GM23248 (cell line): ENCODE measurements at regions not wholly inside any gene's neighbourhood (a gene's known extent, or its start where the extent isn't known, plus 50 kb on each side); places are given as distances from the start of the nearest gene placed in this dataset.

Experiments used
- DNase-seq: peaks from one replicate; pipeline ENCODE4 v3.0.0-alpha.2; 2015
- H2AFZ ChIP-seq: fragments of 200-600 bp; sonication (generic); 2 replicates; pipeline ENCODE4 v1.6.1; 2016; ENCODE audit warnings: antibody characterized with exemption
- H3F3A ChIP-seq: fragments of 200-600 bp; sonication (generic); 2 replicates; pipeline ENCODE4 v1.6.1; 2016; ENCODE audit warnings: mild to moderate bottlenecking, antibody characterized with exemption, mixed run types; ENCODE audit not compliant: insufficient read depth
- H3K27ac ChIP-seq: fragments of 200-600 bp; sonication (generic); 2 replicates; pipeline ENCODE4 v1.5.1; 2016; ENCODE audit warnings: mild to moderate bottlenecking
- H3K27me3 ChIP-seq: fragments of 200-600 bp; sonication (generic); replicated peaks from 2 replicates; pipeline ENCODE4 v1.6.1; 2016; ENCODE audit warnings: mild to moderate bottlenecking; ENCODE audit not compliant: insufficient read depth
- H3K36me3 ChIP-seq: fragments of 200-600 bp; sonication (generic); 2 replicates; pipeline ENCODE4 v1.6.1; 2016; ENCODE audit warnings: low read depth, mild to moderate bottlenecking
- H3K4me1 ChIP-seq: fragments of 200-600 bp; sonication (generic); 2 replicates; pipeline ENCODE4 v1.6.1; 2016; ENCODE audit warnings: mild to moderate bottlenecking; ENCODE audit not compliant: insufficient read depth
- H3K4me2 ChIP-seq: fragments of 200-600 bp; sonication (generic); one replicate; pipeline ENCODE4 v1.6.1; 2016; ENCODE audit warnings: mild to moderate bottlenecking; ENCODE audit not compliant: unreplicated experiment
- H3K4me3 ChIP-seq: fragments of 200-600 bp; sonication (generic); 2 replicates; pipeline ENCODE4 v1.5.1; 2016; ENCODE audit warnings: mild to moderate bottlenecking
- H3K79me2 ChIP-seq: fragments of 200-600 bp; sonication (generic); 2 replicates; pipeline ENCODE4 v1.6.1; 2016; ENCODE audit warnings: mild to moderate bottlenecking; ENCODE audit not compliant: insufficient read depth
- H3K9ac ChIP-seq: fragments of 200-600 bp; sonication (generic); 2 replicates; pipeline ENCODE4 v1.6.1; 2016; ENCODE audit warnings: mild to moderate bottlenecking
- H3K9me2 ChIP-seq: fragments of 200-600 bp; sonication (generic); 2 replicates; pipeline ENCODE4 v1.6.1; 2016; ENCODE audit warnings: mixed run types, mild to moderate bottlenecking, moderate library complexity; ENCODE audit not compliant: insufficient read depth
- H3K9me3 ChIP-seq: fragments of 200-600 bp; sonication (generic); one replicate; pipeline ENCODE4 v1.6.1; 2017; ENCODE audit warnings: low read depth
- H4K20me1 ChIP-seq: fragments of 200-600 bp; sonication (generic); 2 replicates; pipeline ENCODE4 v1.6.0; 2016; ENCODE audit not compliant: insufficient read depth
- EZH2 ChIP-seq: fragments of 200-600 bp; sonication (generic); IDR thresholded peaks from 2 replicates; pipeline ENCODE4 v1.6.1; 2018; ENCODE audit warnings: antibody characterized with exemption, mild to moderate bottlenecking; ENCODE audit not compliant: insufficient read depth, poor library complexity, severe bottlenecking
- EZH2phosphoT487 ChIP-seq: fragments of 200-600 bp; sonication (generic); IDR thresholded peaks from 2 replicates; pipeline ENCODE4 v1.6.1; 2018; ENCODE audit warnings: antibody characterized with exemption, moderate library complexity, mild to moderate bottlenecking, low read depth; ENCODE audit not compliant: insufficient read depth
- WGBS, 2 experiments: methylation state at CpG; one replicate each; pipeline ENCODE4 v1.1.6; 2015 to 2017; ENCODE audit warnings: low lambda C conversion rate in 2 of 2, low coverage in 1 of 2; ENCODE audit errors: missing lambda C conversion rate in 2 of 2; 5-methylcytosine and 5-hydroxymethylcytosine counted together
- in situ Hi-C: fragments of 300-500 bp; cut with MboI; formaldehyde crosslinking; loops from 2 replicates; pipeline ENCODE4 v1.15.0; 2020

DNA sequence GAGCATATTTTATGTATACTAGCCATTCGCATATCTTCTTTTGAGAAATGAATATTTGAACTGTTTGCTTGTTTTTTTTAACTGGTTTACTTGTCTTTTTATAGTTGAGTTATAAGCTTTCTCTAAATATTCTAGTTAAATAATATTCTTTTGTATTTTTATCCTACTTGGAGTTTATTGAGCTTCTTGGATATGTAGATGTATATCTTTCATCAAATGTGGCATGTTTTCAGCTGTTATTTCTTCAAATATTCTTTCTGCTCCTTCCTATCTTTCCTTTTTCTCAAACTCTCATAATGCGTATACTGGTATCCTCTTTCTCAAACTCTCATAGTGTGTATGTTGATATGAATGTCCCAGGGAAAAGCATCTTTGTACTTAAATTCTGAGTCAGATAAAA, 100.3 kb upstream of the NCKAP5 start:
- no peaks in the 10 kb centered on the region for H3K9me2 ChIP-seq
- no peak overlapping the region for H3K27ac ChIP-seq
- no peak for DNase-seq
- no peak for TF ChIP-seq EZH2phosphoT487
- no peak for TF ChIP-seq EZH2
- peaks cover 11% of the 10 kb centered on the region for H3K4me1 ChIP-seq
- H4K20me1 ChIP-seq = no peaks in the 10 kb centered on the region
- H3K9me3 ChIP-seq = no peaks in the 10 kb centered on the region
- no peak overlapping the region for H3K4me3 ChIP-seq
- H3K27me3 ChIP-seq = no peaks in the 10 kb centered on the region
- no peak overlapping the region for H3K9ac ChIP-seq
- in situ Hi-C loops = no loop called here
- 94 to 95% methylated on average over 2 of the region's 2 CpGs for WGBS, 2 experiments
- H3K79me2 ChIP-seq = no peaks in the 10 kb centered on the region
- 0 out of 2 replicates have a peak, but pooled peaks cover 18% of the 10 kb centered on the region for H3F3A ChIP-seq
- H3K36me3 ChIP-seq = no peaks in the 10 kb centered on the region
- H2AFZ ChIP-seq = no peak overlapping the region
- H3K4me2 ChIP-seq = no peak overlapping the region

DNA sequence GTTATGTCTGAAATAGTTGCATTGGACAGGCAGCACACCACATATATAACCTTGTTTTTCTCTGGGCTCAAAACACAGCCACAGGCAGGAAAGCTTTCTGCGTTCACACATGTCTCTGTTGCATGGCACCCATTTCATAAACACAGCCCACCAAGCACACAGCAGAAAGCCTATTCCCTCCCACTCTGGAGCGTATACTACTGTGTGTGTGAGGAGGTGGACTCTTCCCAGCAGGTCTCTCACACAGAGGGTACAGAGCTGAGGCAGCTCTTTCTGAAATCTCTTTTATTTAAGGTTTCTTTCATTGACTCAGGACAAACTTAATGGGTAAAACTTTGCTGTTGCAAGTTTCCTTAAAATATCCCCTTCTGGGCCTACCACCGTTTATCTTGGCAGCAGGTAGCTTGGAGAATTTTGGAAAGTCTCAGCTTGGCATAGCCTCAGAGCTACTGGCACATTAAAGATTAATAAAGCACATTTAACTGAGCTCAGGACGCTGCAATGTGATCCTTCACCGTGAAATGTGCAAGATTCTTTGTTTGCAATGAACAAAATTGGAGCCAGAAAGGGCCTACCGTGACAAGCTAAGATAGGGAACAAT, 105.1 kb upstream of the NCKAP5 start:
- no peaks in the 10 kb centered on the region for H3K27me3 ChIP-seq
- no peaks in the 10 kb centered on the region for H3K79me2 ChIP-seq
- WGBS, 2 experiments = 77 to 81% methylated on average over 6 of the region's 6 CpGs
- H3K4me1 ChIP-seq = peaks cover 33% of the 10 kb centered on the region
- DNase-seq = no peak
- H3K4me3 ChIP-seq = no peak overlapping the region; the same call in 1 of the 2 replicates
- H3K9me2 ChIP-seq = no peaks in the 10 kb centered on the region
- peaks cover 21% of the 10 kb centered on the region for H3F3A ChIP-seq
- H2AFZ ChIP-seq = no peak overlapping the region
- no peaks in the 10 kb centered on the region for H3K36me3 ChIP-seq
- TF ChIP-seq EZH2 = no peak
- H3K4me2 ChIP-seq = no peak overlapping the region
- H3K9me3 ChIP-seq = no peaks in the 10 kb centered on the region
- H4K20me1 ChIP-seq = no peaks in the 10 kb centered on the region
- no peak overlapping the region for H3K27ac ChIP-seq
- H3K9ac ChIP-seq = no peak overlapping the region
- in situ Hi-C loops = no loop called here

DNA sequence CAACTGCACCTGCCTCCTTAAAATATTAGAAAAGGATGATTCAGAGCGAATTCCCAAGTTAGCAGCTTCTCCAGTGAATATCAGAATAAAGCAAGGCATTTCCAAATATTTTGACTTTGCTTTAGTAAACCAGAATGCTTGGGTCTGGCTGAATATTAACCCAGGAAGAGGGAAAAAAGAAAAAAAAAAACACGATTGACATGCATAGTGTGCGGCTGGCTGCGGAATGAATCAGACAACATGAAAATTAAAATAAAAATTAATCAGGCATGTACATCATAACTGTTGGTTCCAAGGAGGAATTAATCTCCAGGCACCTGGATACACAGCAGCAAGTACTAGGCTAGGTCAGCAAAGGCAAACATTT, 105.8 kb upstream of the NCKAP5 start:
- Histone ChIP-seq H3K9me3 (no peaks in the 10 kb centered on the region), H3K27ac (peak overlapping the region; percentile 90), H3K4me3 (peak overlapping the region; percentile 67), H4K20me1 (no peaks in the 10 kb centered on the region), H3K79me2 (no peaks in the 10 kb centered on the region), H2AFZ (peak overlapping the region; percentile 74; the same call in 1 of the 2 replicates), H3K9ac (peak overlapping the region; percentile 59; the same call in 1 of the 2 replicates), H3F3A (peaks cover 21% of the 10 kb centered on the region), H3K27me3 (no peaks in the 10 kb centered on the region), H3K9me2 (no peaks in the 10 kb centered on the region), H3K36me3 (no peaks in the 10 kb centered on the region), H3K4me2 (peak overlapping the region; percentile 76), H3K4me1 (peaks cover 33% of the 10 kb centered on the region)
- WGBS, 2 experiments = 96 to 100% methylated on average over 4 of the region's 4 CpGs
- in situ Hi-C loops = no loop called here
- TF ChIP-seq EZH2 = no peak
- no peak for TF ChIP-seq EZH2phosphoT487
- DNase-seq = no peak

GRCh38 chr2:133674433-133675331, 106.4 kb upstream of the NCKAP5 start:
- Histone ChIP-seq H3F3A (peaks cover 21% of the 10 kb centered on the region), H3K4me2 (peak overlapping the region; percentile 76), H3K36me3 (no peaks in the 10 kb centered on the region), H3K9ac (peak overlapping the region; percentile 59), H3K9me3 (no peaks in the 10 kb centered on the region), H4K20me1 (no peaks in the 10 kb centered on the region), H3K4me1 (peaks cover 33% of the 10 kb centered on the region), H3K27ac (peak overlapping the region; percentile 90), H3K79me2 (no peaks in the 10 kb centered on the region), H3K9me2 (no peaks in the 10 kb centered on the region), H2AFZ (peak overlapping the region; percentile 74), H3K4me3 (peak overlapping the region; percentile 67), H3K27me3 (no peaks in the 10 kb centered on the region)
- WGBS, 2 experiments = 6% methylated on average over 21 of the region's 21 CpGs
- DNase-seq = peak; percentile 90
- in situ Hi-C loops = no loop called here
- TF ChIP-seq EZH2phosphoT487 (no peak), EZH2 (no peak)
